DND-41 (cell line): ENCODE measurements at regions not wholly inside any gene's neighbourhood (a gene's known extent, or its start where the extent isn't known, plus 50 kb on each side); places are given as distances from the start of the nearest gene placed in this dataset.

Source experiments
- EZH2 ChIP-seq: IDR thresholded peaks from 3 replicates; pipeline ENCODE4 v1.6.1; 2012; ENCODE audit warnings: borderline replicate concordance, low read depth, mild to moderate bottlenecking, moderate library complexity, low read length, inconsistent platforms; ENCODE audit not compliant: severe bottlenecking
- TF ChIP-seq, protein P1 (sequence below): IDR thresholded peaks from 2 replicates; pipeline ENCODE4 v1.5.1; 2012; ENCODE audit warnings: borderline replicate concordance, low read length, moderate library complexity, mild to moderate bottlenecking; ENCODE audit not compliant: poor library complexity, severe bottlenecking; ENCODE audit errors: extremely low read depth

DNA sequence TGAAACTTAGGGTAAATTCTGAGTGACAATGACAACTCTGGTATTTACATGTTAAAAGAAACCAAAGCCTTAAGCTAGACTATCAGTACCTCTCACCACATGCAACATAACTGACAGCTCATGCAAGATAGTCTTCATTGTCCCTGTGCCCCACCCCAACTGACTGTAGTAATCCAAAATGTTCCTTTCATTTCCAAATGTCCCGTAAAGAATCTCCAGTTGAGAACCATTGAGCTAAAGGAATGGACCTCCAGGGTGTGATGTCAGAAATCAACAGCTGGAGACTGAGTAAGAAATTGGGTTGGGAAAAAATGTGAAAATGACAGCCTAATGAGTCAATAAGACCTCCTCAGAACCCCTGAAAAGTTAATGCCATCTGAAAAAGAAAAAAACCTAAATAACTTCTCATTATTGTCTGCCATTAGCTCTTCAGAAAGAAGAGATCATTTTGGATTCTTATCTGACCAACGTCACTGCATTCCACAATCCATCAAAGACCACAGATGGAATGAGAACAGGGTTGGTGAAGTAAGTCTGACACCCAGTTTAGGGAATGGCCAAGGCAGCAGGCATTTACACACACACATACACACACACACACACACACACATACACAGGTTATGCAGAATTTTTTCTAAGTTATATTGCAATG lies 51.7 kb upstream of the ACVR2A start:
- TF ChIP-seq, protein P1, sequence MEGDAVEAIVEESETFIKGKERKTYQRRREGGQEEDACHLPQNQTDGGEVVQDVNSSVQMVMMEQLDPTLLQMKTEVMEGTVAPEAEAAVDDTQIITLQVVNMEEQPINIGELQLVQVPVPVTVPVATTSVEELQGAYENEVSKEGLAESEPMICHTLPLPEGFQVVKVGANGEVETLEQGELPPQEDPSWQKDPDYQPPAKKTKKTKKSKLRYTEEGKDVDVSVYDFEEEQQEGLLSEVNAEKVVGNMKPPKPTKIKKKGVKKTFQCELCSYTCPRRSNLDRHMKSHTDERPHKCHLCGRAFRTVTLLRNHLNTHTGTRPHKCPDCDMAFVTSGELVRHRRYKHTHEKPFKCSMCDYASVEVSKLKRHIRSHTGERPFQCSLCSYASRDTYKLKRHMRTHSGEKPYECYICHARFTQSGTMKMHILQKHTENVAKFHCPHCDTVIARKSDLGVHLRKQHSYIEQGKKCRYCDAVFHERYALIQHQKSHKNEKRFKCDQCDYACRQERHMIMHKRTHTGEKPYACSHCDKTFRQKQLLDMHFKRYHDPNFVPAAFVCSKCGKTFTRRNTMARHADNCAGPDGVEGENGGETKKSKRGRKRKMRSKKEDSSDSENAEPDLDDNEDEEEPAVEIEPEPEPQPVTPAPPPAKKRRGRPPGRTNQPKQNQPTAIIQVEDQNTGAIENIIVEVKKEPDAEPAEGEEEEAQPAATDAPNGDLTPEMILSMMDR, result no peak
- TF ChIP-seq EZH2, result no peak
